OCI-LY3 (cell line): ENCODE measurements at regions not wholly inside any gene's neighbourhood (a gene's known extent, or its start where the extent isn't known, plus 50 kb on each side); places are given as distances from the start of the nearest gene placed in this dataset.

Source experiments
- EZH2phosphoT487 ChIP-seq: fragments of 200-600 bp; shearing (Covaris generic); IDR thresholded peaks from 2 replicates; pipeline ENCODE4 v1.6.1; 2018; ENCODE audit warnings: antibody characterized with exemption, mixed run types, low read depth
- TF ChIP-seq, protein P1 (sequence below): fragments of 200-600, 300-600 bp; sonication (generic); IDR thresholded peaks from 2 replicates; pipeline ENCODE4 v1.5.1; 2014; ENCODE audit warnings: antibody characterized with exemption, low read length, low read depth

GRCh38 chr2:120497261-120497977, 151.5 kb downstream of the INHBB start:
- TF ChIP-seq, protein P1, sequence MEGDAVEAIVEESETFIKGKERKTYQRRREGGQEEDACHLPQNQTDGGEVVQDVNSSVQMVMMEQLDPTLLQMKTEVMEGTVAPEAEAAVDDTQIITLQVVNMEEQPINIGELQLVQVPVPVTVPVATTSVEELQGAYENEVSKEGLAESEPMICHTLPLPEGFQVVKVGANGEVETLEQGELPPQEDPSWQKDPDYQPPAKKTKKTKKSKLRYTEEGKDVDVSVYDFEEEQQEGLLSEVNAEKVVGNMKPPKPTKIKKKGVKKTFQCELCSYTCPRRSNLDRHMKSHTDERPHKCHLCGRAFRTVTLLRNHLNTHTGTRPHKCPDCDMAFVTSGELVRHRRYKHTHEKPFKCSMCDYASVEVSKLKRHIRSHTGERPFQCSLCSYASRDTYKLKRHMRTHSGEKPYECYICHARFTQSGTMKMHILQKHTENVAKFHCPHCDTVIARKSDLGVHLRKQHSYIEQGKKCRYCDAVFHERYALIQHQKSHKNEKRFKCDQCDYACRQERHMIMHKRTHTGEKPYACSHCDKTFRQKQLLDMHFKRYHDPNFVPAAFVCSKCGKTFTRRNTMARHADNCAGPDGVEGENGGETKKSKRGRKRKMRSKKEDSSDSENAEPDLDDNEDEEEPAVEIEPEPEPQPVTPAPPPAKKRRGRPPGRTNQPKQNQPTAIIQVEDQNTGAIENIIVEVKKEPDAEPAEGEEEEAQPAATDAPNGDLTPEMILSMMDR: no peak
- TF ChIP-seq EZH2phosphoT487: no peak
